Heart right ventricle (tissue), 16 donors: ENCODE measurements at regions not wholly inside any gene's neighbourhood (a gene's known extent, or its start where the extent isn't known, plus 50 kb on each side); places are given as distances from the start of the nearest gene placed in this dataset.

Experiments
- ATAC-seq, 8 donors: fragments of 200-7000 bp; cut with Tn5 transposase; one replicate each; pipeline ENCODE4 v1.9.1; 2020; ENCODE audit warnings: mild to moderate bottlenecking in 8 of 8, moderate library complexity in 8 of 8, moderate number of reproducible peaks in 1 of 8
- DNase-seq, 2 donors: peaks; one replicate each; pipeline ENCODE4 v3.0.0-alpha.2; 2020
- H3K27ac ChIP-seq, 10 donors: fragments of 200-600 bp; sonication (generic) in 2 of 10; one replicate each; pipeline versions ENCODE4 v1.5.0 to v1.8.0; 2020 to 2022; ENCODE audit warnings: mild to moderate bottlenecking in 3 of 10
- H3K27me3 ChIP-seq, 7 donors: fragments of 200-600 bp; one replicate each; pipeline ENCODE4 v1.8.0; 2021 to 2022; ENCODE audit warnings: mild to moderate bottlenecking in 2 of 7
- H3K36me3 ChIP-seq, 9 donors: fragments of 200-600 bp; sonication (generic) in 1 of 9; one replicate each; pipeline versions ENCODE4 v1.5.0 to v1.8.0; 2020 to 2022; ENCODE audit warnings: mild to moderate bottlenecking in 2 of 9
- H3K4me1 ChIP-seq, 9 donors: fragments of 200-600 bp; sonication (generic) in 1 of 9; one replicate each; pipeline versions ENCODE4 v1.5.0 to v1.8.0; 2020 to 2022; ENCODE audit warnings: mild to moderate bottlenecking in 4 of 9
- H3K4me3 ChIP-seq, 10 donors: fragments of 200-600 bp; sonication (generic) in 2 of 10; one replicate each; pipeline versions ENCODE4 v1.5.0 to v1.8.0; 2020 to 2022; ENCODE audit warnings: mild to moderate bottlenecking in 7 of 10, moderate library complexity in 2 of 10
- H3K9me3 ChIP-seq, 11 donors: fragments of 200-600 bp in 10 of 11; sonication (generic) in 2 of 11; one replicate each; pipeline versions ENCODE4 v1.5.0 to v1.8.0; 2013 to 2022; ENCODE audit warnings: mild to moderate bottlenecking in 2 of 11, control low read depth in 1 of 11, moderate library complexity in 1 of 11
- WGBS, 2 donors: extraction: QIAGEN DNeasy Blood & Tissue Kit; methylation state at CpG; one replicate each; pipeline ENCODE4 v1.1.7; 2013; ENCODE audit warnings: inconsistent platforms in 1 of 2; 5-methylcytosine and 5-hydroxymethylcytosine counted together
- intact Hi-C, 10 donors: fragments of 100-400 bp; cut with DNase I; formaldehyde crosslinking; loops; one replicate each; pipeline versions ENCODE4 v1.11.1 to v1.14.2; 2022
- TF ChIP-seq, protein P1 (sequence below), 9 donors: fragments of 200-600 bp; sonication (generic) in 2 of 9; IDR thresholded peaks; one replicate each; pipeline versions ENCODE4 v1.5.0 to v1.8.0; 2021 to 2022; ENCODE audit warnings: antibody characterized with exemption in 9 of 9, mild to moderate bottlenecking in 5 of 9, moderate library complexity in 1 of 9
- donor health status: Arrhythmogenic right ventricular cardiomyopathy.
- donor health status: ischemic (EF 13 %, LVEDD 7.1; RV severe dilation, severe dysfunction).
- donor health status: healthy with polysubstance abuse.
- donor health status: DM: no; HTN: yes; CAD: no.
- donor health status: DM: no; HTN: no; CAD: no.
- donor health status: ischemic (EF 25% LVEDD 6.9; RV normal size, moderate dysfunction).
- donor health status: ischemic (EF 25% LVEDD 5.7; RV mildly dilated, moderate dysfunction).
- donor health status: healthy.
- donor health status: DM: yes; HTN: yes; CAD: no.
- donor health status: Ischemic cardiomyopathy.
- donor health status: ischemic (EF 35%, LVEDD 5.7; RV mildly dilated, moderate dysfunction).
- donor health status: nonischemic (EF 11% LVEDD 7.7; RV severe dilation, severe dysfunction).
- donor health status: DM: yes; HTN: yes; CAD: no.
- donor health status: PGD.
- donor health status: ischemic (EF 29% LVEDD 5.4; RV normal size, mild dysfunction).
- donor health status: nonischemic (EF 23%, LVEDD 6.1; RV moderate dilation, normal function).

DNA sequence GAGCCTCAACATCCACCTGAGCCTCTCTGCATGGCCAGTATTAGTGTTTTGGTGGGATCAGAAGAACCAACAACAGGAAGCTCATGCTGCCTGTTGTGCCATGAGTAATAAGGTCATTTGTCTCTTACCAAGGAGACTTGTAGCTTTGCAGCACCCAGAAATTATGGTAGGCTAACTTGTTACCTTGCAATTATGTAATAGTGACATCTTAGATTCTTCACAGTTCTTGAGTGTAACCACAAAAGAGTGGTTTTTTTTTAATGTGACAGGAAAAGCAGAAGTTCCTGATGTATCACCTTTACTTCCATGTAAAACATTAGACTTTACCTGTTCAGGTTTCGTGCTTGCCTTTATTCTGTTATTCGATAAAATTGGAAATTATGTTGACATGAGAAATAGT, 263.9 kb upstream of the CXXC4 start:
- peaks cover 0 to 9% (median 2%) of the 10 kb centered on the region in 9 donors for H3K4me1 ChIP-seq
- WGBS, 2 donors: 91 to 92% methylated on average over 2 of the region's 2 CpGs
- ATAC-seq (no peak), DNase-seq (no peak)
- H3K27ac ChIP-seq: no peak overlapping the region
- TF ChIP-seq, protein P1, sequence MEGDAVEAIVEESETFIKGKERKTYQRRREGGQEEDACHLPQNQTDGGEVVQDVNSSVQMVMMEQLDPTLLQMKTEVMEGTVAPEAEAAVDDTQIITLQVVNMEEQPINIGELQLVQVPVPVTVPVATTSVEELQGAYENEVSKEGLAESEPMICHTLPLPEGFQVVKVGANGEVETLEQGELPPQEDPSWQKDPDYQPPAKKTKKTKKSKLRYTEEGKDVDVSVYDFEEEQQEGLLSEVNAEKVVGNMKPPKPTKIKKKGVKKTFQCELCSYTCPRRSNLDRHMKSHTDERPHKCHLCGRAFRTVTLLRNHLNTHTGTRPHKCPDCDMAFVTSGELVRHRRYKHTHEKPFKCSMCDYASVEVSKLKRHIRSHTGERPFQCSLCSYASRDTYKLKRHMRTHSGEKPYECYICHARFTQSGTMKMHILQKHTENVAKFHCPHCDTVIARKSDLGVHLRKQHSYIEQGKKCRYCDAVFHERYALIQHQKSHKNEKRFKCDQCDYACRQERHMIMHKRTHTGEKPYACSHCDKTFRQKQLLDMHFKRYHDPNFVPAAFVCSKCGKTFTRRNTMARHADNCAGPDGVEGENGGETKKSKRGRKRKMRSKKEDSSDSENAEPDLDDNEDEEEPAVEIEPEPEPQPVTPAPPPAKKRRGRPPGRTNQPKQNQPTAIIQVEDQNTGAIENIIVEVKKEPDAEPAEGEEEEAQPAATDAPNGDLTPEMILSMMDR (IDR thresholded peaks at IDR 0.05): no peak
- intact Hi-C loops: no loop called here
- H3K9me3 ChIP-seq: peaks cover 0 to 4% (median 0%) of the 10 kb centered on the region in 11 donors
- no peak overlapping the region for H3K4me3 ChIP-seq
- H3K36me3 ChIP-seq: no peaks in the 10 kb centered on the region
- no peaks in the 10 kb centered on the region for H3K27me3 ChIP-seq

DNA sequence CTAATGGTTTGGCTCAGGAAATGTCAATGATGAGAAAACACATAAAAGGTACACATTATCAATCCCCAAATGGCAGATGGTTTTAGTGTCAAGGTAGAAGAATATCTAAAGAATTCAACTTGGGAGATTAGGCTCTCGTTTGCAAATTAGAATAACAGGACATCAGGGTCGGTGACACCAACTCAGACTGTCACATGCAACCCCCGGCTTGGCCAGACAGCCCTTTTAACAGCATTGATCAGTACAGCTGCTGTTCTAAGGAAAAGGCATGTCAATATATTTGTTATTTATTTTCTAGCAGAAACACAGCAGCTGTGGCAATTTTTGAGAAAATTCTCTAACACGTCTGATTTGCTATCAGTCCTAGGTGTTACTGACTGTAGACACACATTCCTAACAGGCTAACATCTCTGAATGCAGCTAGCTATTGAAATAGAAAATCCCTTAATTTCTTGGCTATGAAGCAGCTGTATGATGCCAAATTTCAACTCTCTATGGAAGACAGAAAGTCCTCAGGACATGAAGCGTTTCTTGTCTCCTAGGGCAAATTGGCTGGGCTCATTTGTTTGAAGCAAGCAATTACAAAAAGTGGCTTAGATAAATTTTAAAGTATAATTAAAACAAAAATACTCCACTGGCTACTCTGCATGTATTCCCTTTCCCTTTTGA, 269.0 kb upstream of the CXXC4 start:
- TF ChIP-seq, protein P1 (IDR thresholded peaks at IDR 0.05): no peak
- Histone ChIP-seq H3K27ac (peak overlapping the region in 6 of 10 donors; percentile 0 to 45 (median 34)), H3K4me3 (no peak overlapping the region), H3K27me3 (no peaks in the 10 kb centered on the region), H3K9me3 (no peaks in the 10 kb centered on the region), H3K36me3 (no peaks in the 10 kb centered on the region), H3K4me1 (peaks cover 0 to 18% (median 9%) of the 10 kb centered on the region in 9 donors)
- intact Hi-C loops: no loop called here
- ATAC-seq: peak in 5 of 8 donors; percentile 23 to 65 (median 53)
- WGBS, 2 donors: 6 to 14% methylated on average over 5 of the region's 5 CpGs
- DNase-seq: no peak

DNA sequence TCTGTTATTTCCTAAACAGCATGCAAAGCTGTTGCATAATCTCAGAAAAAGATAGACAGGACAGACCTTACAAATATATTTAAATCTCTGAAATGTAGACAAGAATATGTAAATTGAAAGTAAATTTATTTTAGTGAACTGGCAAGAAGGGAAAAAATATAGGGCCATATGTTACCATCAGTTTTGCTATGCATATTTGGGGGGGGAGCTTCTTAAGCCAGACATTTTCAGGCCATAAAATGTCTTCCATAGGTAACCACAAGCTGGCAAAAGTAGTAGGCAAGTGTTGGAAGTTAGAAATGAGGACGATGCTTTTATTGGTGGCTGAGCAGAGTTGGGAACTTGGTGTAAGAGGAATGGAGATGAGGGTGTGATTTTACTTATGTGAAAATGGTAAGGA, 272.0 kb upstream of the CXXC4 start:
- ATAC-seq (no peak), DNase-seq (no peak)
- no peaks in the 10 kb centered on the region for H3K9me3 ChIP-seq
- intact Hi-C loops: no loop called here
- no peaks in the 10 kb centered on the region for H3K27me3 ChIP-seq
- 84 to 91% methylated on average over 1 of the region's 1 CpG for WGBS, 2 donors
- H3K27ac ChIP-seq: no peak overlapping the region
- H3K36me3 ChIP-seq: no peaks in the 10 kb centered on the region
- peaks cover 0 to 21% (median 9%) of the 10 kb centered on the region in 9 donors for H3K4me1 ChIP-seq
- no peak overlapping the region for H3K4me3 ChIP-seq
- TF ChIP-seq, protein P1 (IDR thresholded peaks at IDR 0.05): no peak

DNA sequence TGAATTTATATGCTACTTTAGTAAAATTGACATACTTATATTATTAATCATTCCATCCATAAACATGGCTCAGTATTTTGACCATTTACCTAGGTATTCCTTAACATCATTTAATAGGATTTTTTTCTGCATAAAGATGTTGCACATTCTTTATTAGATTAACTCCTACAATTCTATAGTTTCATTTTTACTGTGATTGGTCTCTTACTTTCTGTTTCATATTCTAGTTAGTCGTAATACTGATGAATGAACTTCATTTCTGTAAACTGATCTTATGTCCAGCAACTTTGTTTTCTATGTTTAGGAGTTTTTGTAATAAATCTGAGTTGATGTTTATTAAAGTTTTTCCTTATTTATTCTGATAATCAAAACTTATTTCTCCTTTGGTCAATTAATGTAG, 278.2 kb upstream of the CXXC4 start:
- no peaks in the 10 kb centered on the region for H3K36me3 ChIP-seq
- DNase-seq (no peak), ATAC-seq (no peak)
- H3K4me1 ChIP-seq: peaks cover 0 to 4% (median 0%) of the 10 kb centered on the region in 9 donors
- WGBS, 2 donors: 55 to 60% methylated on average over 1 of the region's 1 CpG
- H3K4me3 ChIP-seq: no peak overlapping the region
- H3K27me3 ChIP-seq: no peaks in the 10 kb centered on the region
- intact Hi-C loops: no loop called here
- no peak overlapping the region for H3K27ac ChIP-seq
- TF ChIP-seq, protein P1 (IDR thresholded peaks at IDR 0.05): no peak
- no peaks in the 10 kb centered on the region for H3K9me3 ChIP-seq
